Activated CD4-positive, alpha-beta T cell treated with anti-CD3 and anti-CD28 coated beads, Interleukin-2, amount 50 U/mL, for 1 hour (primary cell): ENCODE measurements at regions not wholly inside any gene's neighbourhood (a gene's known extent, or its start where the extent isn't known, plus 50 kb on each side); places are given as distances from the start of the nearest gene placed in this dataset.
"Not testable (repeated sequence)": the region's sequence is repeated elsewhere in the genome, so short reads cannot be mapped to it uniquely, and the experiment has no call there.

Experiments
- DNase-seq: peaks from one replicate; pipeline ENCODE4 v3.0.0-alpha.2; 2020

DNA sequence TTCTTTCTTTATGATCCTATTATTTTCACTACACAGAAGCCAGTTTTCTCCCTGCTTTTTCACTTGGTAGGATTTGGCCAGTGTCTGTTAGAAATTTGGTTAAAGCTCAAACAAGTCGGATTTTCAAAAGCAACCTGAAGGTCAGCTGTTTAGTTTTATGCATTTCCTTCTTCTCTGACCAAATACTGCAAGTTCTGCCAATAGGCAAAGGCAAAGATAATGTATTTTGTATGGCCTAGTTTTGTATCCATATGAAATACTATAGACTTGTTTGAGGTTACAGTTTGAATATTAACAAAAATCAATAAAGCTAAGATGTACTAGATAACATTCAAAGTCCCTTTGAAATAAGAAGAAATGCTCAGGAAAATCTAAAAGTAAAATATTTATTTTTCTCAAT lies 439.4 kb downstream of the TRIML1 start:
- DNase-seq, result no peak

DNA sequence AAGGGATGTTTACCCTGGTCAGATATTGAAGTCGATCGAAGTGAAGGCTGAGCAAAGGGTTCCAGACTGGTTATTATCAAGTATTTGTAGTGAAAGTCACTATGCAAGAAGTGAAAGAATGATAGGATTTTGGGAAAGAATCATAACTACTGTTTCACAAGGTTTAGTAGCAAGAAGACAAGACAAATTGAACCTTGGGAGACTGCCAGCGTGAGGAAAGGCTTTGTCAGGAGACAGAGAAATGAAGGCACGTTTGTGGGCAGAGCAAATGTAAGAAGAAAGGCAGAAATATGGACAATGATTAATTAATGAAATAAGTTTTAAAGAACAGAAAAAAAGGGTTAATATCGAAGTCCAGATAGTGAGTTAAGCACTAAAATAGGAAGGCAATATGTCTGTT lies 456.8 kb downstream of the TRIML1 start:
- no peak for DNase-seq

DNA sequence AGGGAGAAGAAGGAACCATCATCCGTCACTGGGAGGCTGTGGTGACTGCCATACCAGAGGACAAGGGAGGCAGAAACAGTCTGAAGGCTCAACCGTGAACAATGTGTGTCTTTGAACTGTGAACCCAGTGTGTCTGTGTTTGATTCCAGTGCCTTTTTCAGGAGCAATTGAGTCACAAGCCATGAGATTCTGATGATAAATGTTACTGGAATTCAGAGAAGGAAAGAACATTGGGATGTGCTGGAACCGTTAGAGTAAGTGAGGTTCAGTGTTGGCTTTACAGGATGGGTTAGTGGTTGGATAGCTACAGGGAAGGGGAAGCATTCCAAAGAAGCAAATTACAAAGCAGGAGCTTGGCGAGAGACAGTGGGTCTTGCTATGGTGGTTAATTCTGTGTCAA lies 464.4 kb downstream of the TRIML1 start:
- no peak for DNase-seq

DNA sequence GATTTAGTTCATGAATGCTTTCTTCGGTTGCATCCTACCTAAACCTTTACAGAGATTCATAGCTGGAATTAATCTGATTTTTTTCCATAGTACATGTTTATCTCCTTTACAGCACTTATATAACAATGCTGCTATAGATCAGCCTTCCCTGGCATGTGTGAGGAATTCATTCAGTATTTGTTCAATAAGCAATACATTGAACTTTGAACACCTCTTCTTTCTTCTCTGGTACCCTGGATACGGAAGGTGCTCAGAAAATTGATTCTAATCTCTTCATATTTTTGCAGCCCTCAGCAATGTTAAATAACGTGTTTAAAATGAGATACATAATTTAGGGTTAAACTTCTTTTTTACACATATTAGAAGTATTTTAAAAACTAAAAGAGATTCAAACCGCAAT lies 467.4 kb downstream of the TRIML1 start:
- DNase-seq, result no peak

DNA sequence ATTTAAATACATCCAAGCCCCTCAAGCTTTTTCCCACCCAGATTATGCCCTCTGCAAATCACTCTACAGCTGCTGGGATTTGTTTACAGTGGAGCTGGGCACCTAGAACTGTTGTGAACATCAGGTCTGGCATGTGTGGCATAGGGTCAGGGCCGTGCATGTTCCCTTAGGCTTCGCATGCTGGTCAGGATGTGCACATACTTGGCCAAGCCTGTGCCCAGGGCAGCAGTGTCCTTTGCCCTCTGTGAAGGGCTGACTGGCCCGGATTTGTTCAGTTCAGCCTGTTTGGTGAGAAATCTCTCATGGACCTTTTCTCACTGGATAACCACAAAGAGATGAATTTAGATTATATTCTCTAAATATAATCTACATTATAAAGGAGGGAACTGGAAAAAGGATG lies 471.9 kb downstream of the TRIML1 start:
- DNase-seq, result no peak

DNA sequence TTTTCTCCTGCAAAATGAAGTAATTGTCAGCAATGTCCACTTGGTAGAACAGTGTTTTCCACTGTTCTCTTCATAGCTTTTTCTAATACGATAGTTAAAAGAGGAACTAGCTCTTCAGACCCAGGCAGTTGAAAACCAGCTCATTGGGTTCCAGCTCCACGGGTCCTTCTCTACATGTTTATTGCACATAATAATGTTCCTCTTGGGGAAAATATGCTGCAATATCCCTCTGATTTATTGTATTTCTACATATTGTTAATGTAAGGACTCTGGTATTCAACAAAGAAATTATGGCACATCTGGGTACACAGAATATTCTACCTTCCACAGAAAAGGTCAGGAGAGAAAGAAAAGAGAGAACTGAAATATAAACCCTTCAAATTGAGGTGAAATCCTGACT lies 473.4 kb downstream of the TRIML1 start:
- no peak for DNase-seq

DNA sequence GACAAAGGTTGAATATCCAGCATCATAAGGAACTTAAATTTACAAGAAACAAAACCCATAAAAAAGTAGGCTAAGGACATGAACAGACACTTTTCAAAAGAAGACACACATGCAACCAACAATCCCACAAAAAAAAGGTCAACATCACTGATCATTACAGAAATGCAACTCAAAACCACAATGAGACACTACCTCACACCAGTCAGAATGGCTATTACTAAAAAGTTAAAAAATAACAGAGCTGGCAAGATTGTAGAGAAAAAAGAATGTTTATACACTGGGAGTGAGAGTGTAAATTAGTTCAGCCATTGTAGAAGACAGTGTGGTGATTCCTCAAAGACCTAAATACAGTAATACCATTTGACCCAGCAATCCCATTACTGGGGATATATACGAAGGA lies 474.7 kb downstream of the TRIML1 start:
- DNase-seq, result no peak

DNA sequence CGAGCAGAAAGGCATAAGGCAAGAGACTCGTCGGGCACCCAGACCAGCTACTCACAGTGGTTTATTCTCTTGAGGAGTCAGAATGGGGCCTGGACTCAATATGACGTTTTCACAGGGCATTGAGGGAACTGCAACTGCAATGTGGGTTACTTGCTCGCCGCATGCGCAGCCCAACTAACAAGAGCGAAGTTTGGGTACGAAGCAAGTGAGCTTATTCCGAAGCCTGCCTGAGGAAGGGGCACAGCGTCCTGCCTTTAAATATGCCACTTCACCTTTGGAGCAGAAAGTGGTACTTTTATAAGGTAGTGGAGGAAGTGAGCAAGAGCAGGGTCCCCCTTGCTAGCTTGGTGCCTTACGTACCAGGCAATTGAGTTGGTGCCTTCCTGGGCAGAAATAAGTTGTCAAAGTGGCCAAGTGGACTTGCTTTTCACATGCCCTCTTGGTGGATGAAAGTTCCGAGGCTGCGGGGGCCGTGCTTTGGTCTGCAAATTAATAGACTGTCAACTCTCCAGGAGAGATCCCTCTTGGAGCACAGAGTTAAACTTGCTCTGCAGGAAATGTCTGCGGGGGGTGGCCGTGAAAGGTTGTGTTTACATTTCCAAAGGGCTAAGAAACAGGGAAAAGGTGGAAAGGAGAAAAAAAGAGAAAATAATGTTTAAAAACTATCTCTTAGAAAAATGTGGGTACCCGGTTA lies 480.4 kb downstream of the TRIML1 start:
- DNase-seq, result no peak

DNA sequence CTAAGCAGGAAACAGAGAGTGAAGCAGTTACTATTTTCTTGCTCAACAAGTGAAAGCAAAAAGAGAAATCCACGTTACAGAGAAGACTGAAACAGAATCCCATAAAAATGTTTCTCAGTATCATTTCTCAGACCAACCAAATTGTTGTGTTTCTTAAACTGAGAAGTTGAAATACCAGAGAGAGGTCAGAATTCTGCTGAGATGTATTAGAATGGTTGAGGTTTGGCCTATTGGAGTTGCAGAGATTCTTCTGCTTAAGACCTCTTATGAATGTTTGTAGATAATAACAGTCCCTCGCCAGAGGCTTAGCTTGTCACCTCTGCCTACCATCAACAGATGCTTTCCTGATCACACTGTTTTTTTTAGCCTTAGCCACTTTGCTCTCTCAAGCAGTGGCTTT lies 481.4 kb downstream of the TRIML1 start:
- no peak for DNase-seq

DNA sequence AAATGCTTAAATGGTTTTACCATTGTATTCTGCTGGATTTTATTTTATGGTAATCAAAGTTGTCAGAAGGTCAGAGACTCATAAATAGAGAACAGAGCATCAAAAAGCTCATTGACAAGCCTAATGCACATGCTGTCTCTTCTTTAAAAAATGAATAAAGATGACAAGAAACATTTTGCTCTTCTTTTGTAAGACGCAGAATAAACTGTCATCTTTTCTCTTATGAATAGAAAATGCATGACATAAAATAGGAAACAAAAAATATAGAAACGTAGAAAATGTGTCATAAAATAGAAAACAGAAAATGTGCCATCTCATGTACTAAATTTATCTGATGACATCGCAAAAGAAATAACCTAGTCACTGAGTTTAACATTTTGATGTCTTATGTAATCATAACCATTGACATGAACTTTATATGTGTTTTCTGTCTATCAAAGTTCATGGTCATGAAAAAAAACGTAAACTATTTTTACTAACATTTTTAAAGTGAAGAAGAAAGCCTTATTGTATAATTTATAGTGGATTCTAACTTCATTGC lies 484.1 kb downstream of the TRIML1 start:
- DNase-seq, result no peak

DNA sequence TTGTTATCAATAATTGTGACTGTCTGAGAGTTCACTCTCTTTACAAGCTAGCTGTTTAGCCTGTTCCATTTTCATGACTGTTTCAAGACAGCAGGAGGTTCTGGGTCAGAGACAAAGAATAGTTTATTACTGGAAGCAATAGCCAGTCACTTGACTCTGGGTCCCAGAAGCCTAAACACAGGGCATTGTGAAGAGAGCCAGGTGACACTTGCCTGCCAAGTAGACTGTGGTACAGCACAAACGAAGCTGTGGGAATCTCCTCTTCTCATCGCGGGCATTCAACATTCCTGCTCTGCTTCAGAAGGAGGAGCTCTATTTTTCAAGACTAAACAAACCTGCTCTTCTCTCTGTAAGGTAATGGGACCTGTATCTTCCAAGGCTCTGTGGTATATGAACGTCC lies 485.1 kb downstream of the TRIML1 start:
- no peak for DNase-seq

DNA sequence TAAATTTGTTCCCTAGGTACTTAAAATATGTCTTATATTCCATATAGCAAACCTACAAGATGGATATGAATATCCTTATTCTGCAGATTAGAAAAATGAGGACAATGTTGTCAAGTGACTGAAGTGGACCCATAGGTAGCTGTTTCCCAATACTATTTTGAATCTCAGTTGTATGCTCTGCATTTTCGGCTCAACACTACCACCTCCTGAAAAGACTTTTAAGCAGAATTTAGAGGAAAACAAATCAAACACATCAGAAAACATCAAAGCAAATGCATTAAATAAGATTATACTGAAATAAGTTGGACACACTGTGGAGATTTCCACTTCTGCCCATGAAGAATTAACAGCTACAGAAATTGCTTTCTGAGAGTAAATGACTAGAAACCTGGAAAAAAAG lies 488.7 kb downstream of the TRIML1 start:
- no peak for DNase-seq

DNA sequence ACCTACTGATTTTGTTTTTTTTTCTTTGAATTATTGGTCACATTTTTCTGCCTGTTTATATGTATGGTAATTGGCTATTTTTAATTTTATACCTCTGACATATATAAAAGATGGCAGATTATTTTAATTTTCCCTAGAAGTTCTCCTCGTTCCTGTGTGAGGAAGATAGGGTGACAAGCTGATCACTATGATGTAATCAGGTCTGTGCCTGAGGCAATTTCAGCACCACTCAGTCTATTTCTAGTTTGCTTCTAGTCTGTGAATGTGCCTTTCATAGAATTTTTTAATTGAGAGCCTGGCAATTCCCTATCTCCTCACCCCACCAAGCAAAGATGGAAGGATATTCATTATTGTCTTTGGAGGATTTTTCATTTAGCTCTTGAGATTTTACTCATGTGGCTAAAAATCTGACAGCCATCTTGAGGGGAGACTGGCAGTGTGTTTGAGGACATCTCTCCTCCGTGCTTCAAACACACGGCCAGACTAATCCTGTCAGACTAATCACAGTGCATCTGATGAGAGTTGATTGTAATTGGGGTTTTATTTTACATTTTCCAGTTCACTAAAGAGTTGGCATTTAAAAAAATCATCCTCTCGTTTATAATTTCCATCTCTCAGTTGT lies 500.3 kb downstream of the TRIML1 start:
- DNase-seq, result no peak

DNA sequence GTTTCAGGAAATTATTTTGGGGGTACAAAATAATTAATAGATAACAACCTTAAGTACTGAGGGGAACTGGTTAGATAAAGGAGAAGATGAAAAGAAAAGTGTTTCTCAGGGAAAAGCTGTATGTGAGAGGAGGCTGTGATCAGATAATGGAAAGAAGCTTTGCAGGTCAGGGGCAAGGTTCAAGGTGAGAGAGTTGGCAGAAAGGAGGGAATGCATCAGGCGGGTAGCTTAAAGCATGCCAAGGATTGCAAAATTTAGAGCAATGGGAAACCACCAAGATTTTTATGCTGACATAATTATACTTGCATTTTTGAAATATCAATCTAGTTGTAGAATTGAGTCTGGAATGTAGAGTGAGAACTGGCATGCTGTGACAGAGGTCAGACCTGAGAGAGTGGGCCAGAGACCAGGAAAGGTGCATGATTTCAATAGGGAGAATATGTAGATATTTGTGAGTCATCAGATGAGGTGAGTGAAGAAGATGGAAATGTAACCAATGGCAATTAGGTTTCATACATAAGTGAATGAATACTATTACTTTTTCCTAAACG lies 508.7 kb downstream of the TRIML1 start:
- no peak for DNase-seq

DNA sequence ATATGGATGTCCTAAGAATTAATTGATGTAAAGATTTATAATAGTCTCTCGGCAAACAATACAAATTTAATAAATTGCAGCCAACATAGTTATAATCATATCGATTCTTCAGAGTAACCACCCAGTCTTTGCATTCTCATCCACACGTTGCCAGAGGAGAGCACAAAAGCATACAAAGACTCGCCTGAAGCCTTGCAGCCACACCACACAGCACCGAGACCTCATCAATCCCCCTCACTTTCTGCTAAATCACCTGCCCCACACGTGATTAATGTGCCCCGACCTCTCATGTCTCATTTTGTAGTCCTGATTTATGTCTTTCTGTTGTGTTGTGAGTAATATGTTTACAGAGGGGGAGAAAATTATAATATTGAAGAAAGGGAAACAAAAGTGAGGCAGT lies 510.4 kb downstream of the TRIML1 start:
- no peak for DNase-seq

DNA sequence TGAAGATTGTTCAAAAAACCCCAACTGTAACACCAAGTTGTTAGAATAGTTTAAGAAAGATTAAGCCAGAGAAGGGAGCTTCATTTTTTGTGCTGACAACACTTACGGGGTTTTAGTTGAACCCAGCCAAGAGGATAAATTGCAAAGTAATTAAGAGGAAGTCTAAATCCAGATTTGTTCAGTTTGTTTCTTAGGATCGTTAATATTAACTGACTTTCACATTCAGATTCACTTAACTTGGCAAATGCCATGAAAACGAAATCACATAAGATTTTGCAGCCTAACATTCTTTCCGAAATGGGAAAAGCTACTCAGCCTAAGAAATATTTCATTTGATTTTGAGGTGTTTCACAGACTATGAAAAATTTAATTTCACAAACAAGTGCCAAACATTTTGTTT lies 511.3 kb downstream of the TRIML1 start:
- DNase-seq, result no peak

DNA sequence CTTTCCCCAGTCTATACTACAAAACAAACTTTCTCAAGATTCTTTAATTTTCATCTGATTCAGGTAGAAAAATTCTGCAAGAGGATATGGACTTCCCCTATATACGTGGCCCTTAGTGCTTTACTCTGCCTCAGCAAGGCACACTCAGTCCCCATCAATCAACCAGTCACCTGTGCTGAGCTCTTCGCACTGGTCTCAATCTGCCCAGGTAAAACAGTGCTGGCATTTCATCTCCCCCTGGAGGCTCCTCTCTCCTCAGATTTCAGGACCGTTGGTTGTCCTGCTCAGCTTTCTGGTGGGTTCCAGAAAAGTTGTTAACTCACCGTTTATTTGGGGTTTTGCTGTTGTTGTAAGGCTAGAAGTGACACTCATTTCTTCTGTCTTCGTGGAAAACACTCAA lies 518.1 kb downstream of the TRIML1 start:
- DNase-seq, result no peak

DNA sequence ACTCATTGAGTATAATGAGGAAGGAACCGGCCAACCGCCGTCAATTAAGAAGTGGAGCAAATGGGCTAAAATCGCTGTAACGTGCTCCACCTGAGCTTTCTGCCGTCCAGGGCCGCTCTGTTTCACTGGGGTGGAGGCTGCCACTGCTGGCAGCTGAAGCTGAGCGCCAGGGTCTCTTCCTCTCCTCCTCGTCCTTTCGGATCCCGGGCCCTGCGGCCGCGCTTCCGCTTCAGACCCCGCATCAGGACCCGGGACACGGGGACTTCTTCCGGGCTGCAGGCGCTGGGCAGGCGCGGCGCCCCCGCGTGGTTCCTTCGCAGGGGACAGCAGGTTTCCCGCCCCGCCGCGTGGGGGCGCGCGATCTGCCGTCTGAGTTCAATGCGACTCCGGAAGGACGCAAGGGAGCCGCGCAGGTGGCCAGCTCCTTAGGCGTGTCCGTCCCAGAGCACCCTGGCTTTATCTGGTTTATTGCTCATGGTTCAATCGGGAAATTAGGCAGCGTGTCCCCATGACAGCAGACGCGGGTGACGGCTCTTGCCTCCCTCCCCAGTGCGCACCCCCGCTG lies 519.8 kb downstream of the TRIML1 start:
- no peak for DNase-seq

DNA sequence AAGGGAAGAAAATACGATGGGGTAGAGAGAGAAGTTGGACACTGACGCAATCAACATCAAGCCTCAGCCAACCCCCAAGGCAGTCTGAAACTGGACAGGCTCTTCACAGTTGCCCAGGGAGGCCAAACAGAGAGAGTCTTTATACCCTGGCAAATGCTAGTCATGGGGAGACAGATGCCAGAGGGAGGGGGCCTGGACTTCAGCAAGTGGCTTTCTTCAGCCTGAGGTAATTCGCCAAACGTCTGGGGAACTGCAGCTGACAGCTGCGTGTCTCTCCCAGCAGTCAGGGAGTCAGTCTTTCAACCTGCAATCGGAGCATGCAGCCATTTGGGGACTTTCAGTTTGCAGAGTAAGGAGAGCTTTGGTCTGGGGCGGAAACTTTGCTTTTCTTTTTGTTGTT lies 521.6 kb downstream of the TRIML1 start:
- no peak for DNase-seq

DNA sequence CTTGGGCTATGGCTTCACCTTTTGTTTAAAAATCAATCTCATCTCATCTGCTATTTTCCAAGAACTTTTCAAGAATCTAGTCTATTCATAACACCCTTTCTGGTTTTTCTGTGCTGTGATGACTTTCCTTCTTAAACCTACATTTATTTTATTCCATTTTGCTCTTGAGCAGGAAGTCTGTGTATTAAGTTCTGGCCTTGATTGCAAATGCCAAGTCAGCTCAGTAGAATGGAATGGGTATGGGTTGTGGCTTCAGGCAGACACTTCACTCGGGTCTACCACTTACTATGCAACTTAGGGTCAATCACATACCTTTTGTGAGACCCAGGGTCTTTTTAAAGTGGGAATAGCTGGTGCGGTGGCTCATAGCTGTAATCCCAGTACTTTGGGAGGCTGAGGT lies 522.3 kb downstream of the TRIML1 start:
- DNase-seq, result no peak

DNA sequence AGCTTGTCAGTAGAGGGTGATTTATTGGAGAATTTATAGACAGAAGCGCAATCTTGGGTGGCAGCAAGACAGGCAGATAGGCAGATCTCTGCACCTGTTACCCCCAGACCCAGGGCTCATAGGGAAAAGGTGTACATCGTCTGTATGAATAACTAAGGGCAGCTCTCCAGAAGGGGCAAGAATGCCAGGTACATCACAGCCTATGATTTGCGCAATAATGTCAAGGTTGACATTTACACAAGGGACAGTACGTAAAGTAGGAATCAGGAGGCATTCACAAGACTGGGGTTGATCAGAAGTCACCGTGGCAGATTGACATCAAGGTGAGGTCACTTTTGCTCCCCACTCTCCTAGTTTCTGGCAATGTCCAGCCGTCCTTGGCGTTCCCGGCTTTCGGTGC lies 524.1 kb downstream of the TRIML1 start:
- DNase-seq, result no peak

DNA sequence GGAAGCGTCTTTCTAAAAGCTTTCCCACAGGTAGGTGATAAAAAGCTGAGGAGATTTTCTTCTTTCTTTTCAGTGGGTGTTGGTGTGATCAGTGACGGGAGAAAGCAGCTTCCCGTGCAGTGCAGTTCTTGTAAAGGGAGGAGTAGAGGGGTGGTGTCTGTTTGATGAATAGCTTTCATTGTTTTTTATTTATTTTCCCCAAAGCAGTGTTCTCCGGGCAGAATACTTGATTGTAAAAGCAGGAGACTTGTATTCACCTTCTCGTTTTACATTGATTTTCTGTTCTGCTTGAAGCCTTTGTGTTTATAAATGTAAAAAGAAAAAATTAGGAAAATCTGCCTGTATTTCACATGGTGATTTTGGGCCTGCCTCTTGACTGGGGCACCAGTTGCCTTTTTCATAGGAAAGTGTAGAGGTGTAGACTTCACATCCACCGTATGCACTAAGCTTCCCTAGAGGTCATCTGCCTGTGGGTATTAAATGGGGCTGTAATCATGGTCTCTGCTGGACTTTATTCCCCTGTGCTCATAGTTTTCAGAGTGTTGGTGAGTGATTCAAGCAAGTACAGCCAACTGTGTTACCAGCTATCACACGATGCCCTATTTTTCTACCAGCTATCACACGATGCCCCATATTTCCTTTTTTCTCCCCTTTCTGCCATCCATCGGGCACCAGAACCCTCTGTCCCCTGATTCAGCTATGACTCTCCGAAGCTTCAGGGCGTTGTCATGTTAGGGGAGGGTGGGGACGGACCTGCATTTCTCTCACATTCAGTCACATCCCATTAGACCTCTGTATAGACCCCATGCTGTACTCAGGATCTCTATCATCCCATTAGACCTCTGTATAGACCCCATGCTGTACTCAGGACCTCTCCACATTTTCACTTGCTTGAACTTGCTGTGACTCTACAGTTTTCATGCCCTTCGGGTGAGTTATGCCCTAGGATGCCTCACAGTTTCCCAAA lies 526.5 kb downstream of the TRIML1 start:
- no peak for DNase-seq

DNA sequence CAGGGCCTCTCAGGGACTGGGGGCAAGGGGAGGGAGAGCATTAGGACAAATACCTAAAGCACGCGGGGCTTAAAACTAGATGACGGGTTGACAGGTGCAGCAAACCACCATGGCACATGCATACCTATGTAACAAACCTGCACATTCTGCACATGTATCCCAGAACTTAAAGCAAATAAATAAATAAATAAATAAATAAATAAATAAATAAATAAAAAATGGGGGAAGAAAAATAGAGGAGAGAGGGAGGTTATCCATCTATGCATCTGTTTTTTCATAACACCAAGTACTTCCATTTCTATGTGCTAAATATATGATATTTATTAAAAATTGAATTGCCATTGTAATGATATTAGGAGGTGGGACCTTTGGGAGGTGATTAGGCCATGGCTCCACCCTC lies 539.5 kb downstream of the TRIML1 start:
- DNase-seq, result not testable (repeated sequence)
